Neutrophil (primary cell): ENCODE measurements at regions not wholly inside any gene's neighbourhood (a gene's known extent, or its start where the extent isn't known, plus 50 kb on each side); places are given as distances from the start of the nearest gene placed in this dataset.
"Not testable (repeated sequence)": the region's sequence is repeated elsewhere in the genome, so short reads cannot be mapped to it uniquely, and the experiment has no call there.

ENCODE experiments used
- H3K27ac ChIP-seq: fragments of 200-600 bp; sonication (generic); 2 replicates; pipeline ENCODE4 v1.5.1; 2016; ENCODE audit warnings: mild to moderate bottlenecking, moderate library complexity
- H3K27me3 ChIP-seq: fragments of 200-600 bp; sonication (generic); 2 replicates; pipeline ENCODE4 v1.6.0; 2016; ENCODE audit warnings: mild to moderate bottlenecking
- H3K36me3 ChIP-seq: fragments of 200-600 bp; sonication (generic); 2 replicates; pipeline ENCODE4 v1.5.1; 2017
- H3K4me1 ChIP-seq, 2 experiments: fragments of 200-600 bp in 1 of 2; sonication (generic) in 1 of 2; 1 replicate in 1 of 2; 2 replicates in 1 of 2; pipeline versions ENCODE4 v1.5.1 to v1.6.1; 2013 to 2016; ENCODE audit warnings: low read depth in 1 of 2, low read length in 1 of 2, mild to moderate bottlenecking in 1 of 2, moderate library complexity in 1 of 2; ENCODE audit not compliant: control insufficient read depth in 1 of 2, insufficient read depth in 1 of 2
- H3K4me3 ChIP-seq, 2 experiments: fragments of 200-600 bp in 1 of 2; sonication (generic) in 1 of 2; 1 replicate in 1 of 2; 2 replicates in 1 of 2; pipeline ENCODE4 v1.5.1; 2013 to 2016; ENCODE audit warnings: low read depth in 1 of 2, low read length in 1 of 2, mild to moderate bottlenecking in 1 of 2, moderate library complexity in 1 of 2
- H3K9me3 ChIP-seq: fragments of 200-600 bp; sonication (generic); 2 replicates; pipeline ENCODE4 v1.5.1; 2016
- CTCF ChIP-seq: fragments of 200-600 bp; sonication (generic); IDR thresholded peaks from 2 replicates; pipeline ENCODE4 v1.5.1; 2016; ENCODE audit warnings: antibody characterized with exemption

- Histone ChIP-seq H3K27me3 (no peaks in the 10 kb centered on the region), H3K27ac (no peak overlapping the region), H3K9me3 (no peaks in the 10 kb centered on the region), H3K4me3 (no peak overlapping the region), H3K4me1 (peaks cover 0 to 5% of the 10 kb centered on the region in 2 experiments), H3K36me3 (no peaks in the 10 kb centered on the region)
- no peak for TF ChIP-seq CTCF
Measured at GRCh38 chr6:139732451-139732850, 358.0 kb upstream of the CITED2 start.

- Histone ChIP-seq H3K4me3 (no peak overlapping the region), H3K4me1 (no peaks in the 10 kb centered on the region)
- no peak for TF ChIP-seq CTCF
Measured at GRCh38 chr6:139730340-139730974, 356.0 kb upstream of the CITED2 start.

DNA sequence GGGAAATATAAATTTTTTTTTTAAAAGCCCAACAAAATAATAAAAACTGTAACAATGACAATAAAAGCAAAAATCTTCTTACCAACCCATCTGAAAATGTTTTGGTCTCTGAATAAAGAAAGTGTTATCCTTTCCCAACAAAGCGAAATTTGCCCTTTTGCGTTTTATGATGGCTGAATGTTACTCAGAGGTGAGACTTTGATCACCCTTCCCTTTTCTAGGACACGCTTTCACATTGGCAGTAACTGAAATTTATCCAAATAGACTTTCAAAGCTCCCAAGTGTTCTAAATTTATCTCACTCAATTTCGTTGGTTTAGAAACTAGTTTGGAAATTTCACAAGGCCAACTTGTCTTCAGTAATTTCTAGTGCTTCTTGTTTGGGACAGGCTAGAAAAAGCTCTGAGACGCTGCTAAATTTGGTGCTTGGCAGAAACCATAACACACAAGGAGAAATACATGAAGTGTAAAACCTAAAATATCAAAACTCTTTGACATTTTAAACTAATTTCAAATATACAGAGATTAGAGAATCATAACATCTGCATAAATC is 354.5 kb upstream of the CITED2 start:
- no peak overlapping the region for H3K27ac ChIP-seq
- H3K27me3 ChIP-seq: no peaks in the 10 kb centered on the region
- H3K4me1 ChIP-seq: no peaks in the 10 kb centered on the region
- no peak for TF ChIP-seq CTCF
- no peaks in the 10 kb centered on the region for H3K36me3 ChIP-seq
- no peak overlapping the region for H3K4me3 ChIP-seq
- no peaks in the 10 kb centered on the region for H3K9me3 ChIP-seq

More at GRCh38 chr6:139730340-139730974, 356.0 kb upstream of the CITED2 start:
- H3K9me3 ChIP-seq: no peaks in the 10 kb centered on the region
- H3K36me3 ChIP-seq: no peaks in the 10 kb centered on the region
- H3K27me3 ChIP-seq: no peaks in the 10 kb centered on the region
- H3K27ac ChIP-seq: no peak overlapping the region

DNA sequence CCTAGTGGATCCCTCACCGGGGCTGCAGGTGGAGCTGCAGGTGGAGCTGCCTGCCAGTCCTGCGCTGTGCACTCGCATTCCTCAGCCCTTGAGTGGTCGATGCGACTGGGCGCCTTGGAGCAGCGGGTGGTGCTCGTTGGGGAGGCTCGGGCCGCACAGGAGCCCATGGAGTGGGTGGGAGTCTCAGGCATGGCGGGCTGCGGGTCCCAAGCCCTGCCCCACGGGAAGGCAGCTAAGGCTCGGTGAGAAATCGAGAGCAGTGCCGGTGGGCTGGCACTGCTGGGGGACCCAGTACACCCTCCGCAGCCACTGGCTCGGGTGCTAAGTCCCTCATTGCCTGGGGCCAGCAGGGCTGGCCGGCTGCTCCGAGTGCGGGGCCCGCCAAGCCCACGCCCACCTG is 351.8 kb upstream of the CITED2 start:
- not testable (repeated sequence) for H3K27ac ChIP-seq, H3K9me3 ChIP-seq, H3K36me3 ChIP-seq, H3K4me1 ChIP-seq, H3K27me3 ChIP-seq, H3K4me3 ChIP-seq

DNA sequence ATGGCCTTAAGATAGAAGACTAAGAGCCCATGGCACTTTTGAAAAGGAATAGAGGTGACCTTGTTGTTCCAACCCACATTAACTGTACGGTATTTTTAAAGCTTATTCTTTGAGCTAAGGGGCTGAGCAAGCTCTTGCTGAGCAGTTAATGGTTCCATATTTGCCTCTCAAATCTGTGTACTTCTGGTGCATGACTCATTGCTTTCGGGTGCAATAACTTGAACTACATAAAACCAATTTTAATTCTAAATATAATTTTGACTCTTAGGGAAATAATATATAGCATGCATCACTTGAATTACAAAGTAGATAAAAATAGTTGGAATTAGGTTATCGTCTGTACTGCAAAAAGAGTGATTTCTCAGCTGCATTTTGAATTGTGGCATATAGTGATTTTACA is 348.1 kb upstream of the CITED2 start:
- no peak for TF ChIP-seq CTCF
- Histone ChIP-seq H3K27ac (no peak overlapping the region), H3K36me3 (no peaks in the 10 kb centered on the region), H3K27me3 (no peaks in the 10 kb centered on the region), H3K4me1 (no peaks in the 10 kb centered on the region), H3K9me3 (no peaks in the 10 kb centered on the region), H3K4me3 (no peak overlapping the region)

- Histone ChIP-seq H3K36me3 (no peaks in the 10 kb centered on the region), H3K4me1 (no peaks in the 10 kb centered on the region), H3K4me3 (no peak overlapping the region), H3K27ac (no peak overlapping the region), H3K27me3 (no peaks in the 10 kb centered on the region), H3K9me3 (no peaks in the 10 kb centered on the region)
- no peak for TF ChIP-seq CTCF
Measured at GRCh38 chr6:139721954-139722353, 347.5 kb upstream of the CITED2 start.
